Uterus (tissue), 2 donors: ENCODE measurements at regions not wholly inside any gene's neighbourhood (a gene's known extent, or its start where the extent isn't known, plus 50 kb on each side); places are given as distances from the start of the nearest gene placed in this dataset.

Source experiments
- CTCF ChIP-seq, 4 experiments: fragments of 200-600 bp in 2 of 4; fragments of 450-650 bp in 2 of 4; sonication (generic) in 2 of 4; IDR thresholded peaks; one replicate each; pipeline ENCODE4 v1.5.1; 2016 to 2019; ENCODE audit warnings: antibody characterized with exemption in 4 of 4, mild to moderate bottlenecking in 2 of 4, moderate library complexity in 1 of 4
- POLR2A ChIP-seq, 2 donors: fragments of 450-650 bp; IDR thresholded peaks; one replicate each; pipeline ENCODE4 v1.6.1; 2016; ENCODE audit warnings: antibody characterized with exemption in 2 of 2, mild to moderate bottlenecking in 1 of 2, moderate library complexity in 1 of 2

DNA sequence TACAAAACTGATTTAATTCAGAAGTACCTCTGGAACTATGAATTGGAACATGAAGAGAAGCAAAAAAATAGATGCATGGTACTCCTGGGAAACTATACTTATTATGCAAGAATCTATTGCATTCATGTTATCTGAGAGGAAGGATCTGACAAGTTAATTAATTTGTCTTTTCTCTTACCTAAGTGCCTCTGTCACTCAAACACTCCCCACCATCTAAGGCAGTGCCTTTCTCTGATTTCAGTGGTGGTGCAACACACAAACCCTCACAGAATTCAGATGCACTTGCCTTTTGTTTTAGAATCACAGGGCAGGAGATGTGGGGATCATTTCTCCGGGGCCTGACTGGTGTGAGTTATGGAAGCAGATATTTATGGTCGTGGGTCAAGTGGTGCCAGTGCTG is 52.5 kb upstream of the C9orf72 start:
- TF ChIP-seq CTCF (IDR thresholded peaks at IDR 0.05), result no peak
- TF ChIP-seq POLR2A (IDR thresholded peaks at IDR 0.05), result no peak
